Left lobe of liver (tissue), 2 donors: ENCODE measurements at regions not wholly inside any gene's neighbourhood (a gene's known extent, or its start where the extent isn't known, plus 50 kb on each side); places are given as distances from the start of the nearest gene placed in this dataset.
A peak's percentile ranks its signal among the peaks of the same experiment; 100 is the strongest.
"Not testable (repeated sequence)": the region's sequence is repeated elsewhere in the genome, so short reads cannot be mapped to it uniquely, and the experiment has no call there.

Experiments
- ATAC-seq: fragments of 200-7000 bp; cut with Tn5 transposase; one replicate; pipeline ENCODE4 v1.9.1; 2020; ENCODE audit warnings: mild to moderate bottlenecking, moderate library complexity
- DNase-seq: peaks from one replicate; pipeline ENCODE4 v3.0.0-alpha.2; 2020; ENCODE audit warnings: low spot score
- donor health status: DM: no; HTN: no; CAD: no; lungs with moderate emphysema.
- donor health status: DM: no; HTN: yes; CAD: no.

- ATAC-seq: no peak
- DNase-seq: no peak
Measured at GRCh38 chr16:73966851-73967250, 329.8 kb upstream of the PSMD7 start.

GRCh38 chr16:73965591-73965990 lies 331.0 kb upstream of the PSMD7 start:
- DNase-seq (no peak), ATAC-seq (no peak)

GRCh38 chr16:73956587-73957494 lies 339.8 kb upstream of the PSMD7 start:
- ATAC-seq (peak; percentile 88), DNase-seq (no peak)

GRCh38 chr16:73955702-73956101 lies 340.9 kb upstream of the PSMD7 start:
- DNase-seq (no peak), ATAC-seq (no peak)

- DNase-seq: no peak
Measured at GRCh38 chr16:73955255-73955654, 341.4 kb upstream of the PSMD7 start.

GRCh38 chr16:73951481-73951880 lies 345.1 kb upstream of the PSMD7 start:
- DNase-seq: no peak
- ATAC-seq: no peak

More at GRCh38 chr16:73955255-73955654, 341.4 kb upstream of the PSMD7 start:
- no peak for ATAC-seq

GRCh38 chr16:73949574-73950320 lies 346.9 kb upstream of the PSMD7 start:
- DNase-seq (no peak), ATAC-seq (no peak)

GRCh38 chr16:73945631-73946030 lies 351.0 kb upstream of the PSMD7 start:
- DNase-seq: no peak
- ATAC-seq: no peak

GRCh38 chr16:73943184-73943583 lies 353.4 kb upstream of the PSMD7 start:
- ATAC-seq: not testable (repeated sequence)

GRCh38 chr16:73940786-73941185 lies 355.8 kb upstream of the PSMD7 start:
- not testable (repeated sequence) for DNase-seq, ATAC-seq

More at GRCh38 chr16:73943184-73943583, 353.4 kb upstream of the PSMD7 start:
- DNase-seq: not testable (repeated sequence)

GRCh38 chr16:73923951-73924350 lies 372.7 kb upstream of the PSMD7 start:
- ATAC-seq: no peak
- DNase-seq: no peak

GRCh38 chr16:73921295-73921694 lies 375.3 kb upstream of the PSMD7 start:
- DNase-seq (no peak), ATAC-seq (no peak)

- peak; percentile 58 for ATAC-seq
- no peak for DNase-seq
Measured at GRCh38 chr16:73916829-73917594, 379.6 kb upstream of the PSMD7 start.

- ATAC-seq: no peak
- no peak for DNase-seq
Measured at GRCh38 chr16:73915935-73916334, 380.7 kb upstream of the PSMD7 start.

GRCh38 chr16:73915140-73915539 lies 381.5 kb upstream of the PSMD7 start:
- no peak for DNase-seq
- no peak for ATAC-seq

- no peak for ATAC-seq
- DNase-seq: no peak
Measured at GRCh38 chr16:73912850-73913249, 383.8 kb upstream of the PSMD7 start.

- no peak for DNase-seq
- ATAC-seq: no peak
Measured at GRCh38 chr16:73912281-73912680, 384.3 kb upstream of the PSMD7 start.

GRCh38 chr16:73909529-73910035 lies 387.0 kb upstream of the PSMD7 start:
- no peak for ATAC-seq

GRCh38 chr16:73891129-73891542 lies 405.5 kb upstream of the PSMD7 start:
- DNase-seq (no peak), ATAC-seq (no peak)

More at GRCh38 chr16:73909529-73910035, 387.0 kb upstream of the PSMD7 start:
- no peak for DNase-seq

GRCh38 chr16:73890186-73891128 lies 406.2 kb upstream of the PSMD7 start:
- no peak for ATAC-seq
- no peak for DNase-seq
